ENCODE measurements at regions not wholly inside any gene's neighbourhood (a gene's known extent, or its start where the extent isn't known, plus 50 kb on each side); places are given as distances from the start of the nearest gene placed in this dataset.

DNA sequence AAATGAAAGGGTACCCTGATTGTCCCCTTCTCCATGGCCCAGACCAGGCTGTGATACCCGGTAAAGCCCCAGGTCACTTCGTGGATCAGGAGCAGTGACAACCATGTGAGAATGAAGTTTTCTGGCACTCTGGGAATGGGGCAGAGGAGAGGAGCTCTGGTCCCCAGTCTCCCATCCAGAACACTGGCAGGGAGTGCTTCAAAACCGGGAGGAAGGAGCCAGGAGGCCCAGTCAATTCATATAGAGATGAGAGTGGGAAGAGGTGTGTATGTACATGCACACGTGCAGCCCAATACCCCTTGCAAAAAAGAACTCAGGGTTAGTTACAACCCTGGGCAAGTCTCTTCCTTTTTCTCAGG is 101.4 kb upstream of the TLE3 start:
- TF ChIP-seq, protein P1, sequence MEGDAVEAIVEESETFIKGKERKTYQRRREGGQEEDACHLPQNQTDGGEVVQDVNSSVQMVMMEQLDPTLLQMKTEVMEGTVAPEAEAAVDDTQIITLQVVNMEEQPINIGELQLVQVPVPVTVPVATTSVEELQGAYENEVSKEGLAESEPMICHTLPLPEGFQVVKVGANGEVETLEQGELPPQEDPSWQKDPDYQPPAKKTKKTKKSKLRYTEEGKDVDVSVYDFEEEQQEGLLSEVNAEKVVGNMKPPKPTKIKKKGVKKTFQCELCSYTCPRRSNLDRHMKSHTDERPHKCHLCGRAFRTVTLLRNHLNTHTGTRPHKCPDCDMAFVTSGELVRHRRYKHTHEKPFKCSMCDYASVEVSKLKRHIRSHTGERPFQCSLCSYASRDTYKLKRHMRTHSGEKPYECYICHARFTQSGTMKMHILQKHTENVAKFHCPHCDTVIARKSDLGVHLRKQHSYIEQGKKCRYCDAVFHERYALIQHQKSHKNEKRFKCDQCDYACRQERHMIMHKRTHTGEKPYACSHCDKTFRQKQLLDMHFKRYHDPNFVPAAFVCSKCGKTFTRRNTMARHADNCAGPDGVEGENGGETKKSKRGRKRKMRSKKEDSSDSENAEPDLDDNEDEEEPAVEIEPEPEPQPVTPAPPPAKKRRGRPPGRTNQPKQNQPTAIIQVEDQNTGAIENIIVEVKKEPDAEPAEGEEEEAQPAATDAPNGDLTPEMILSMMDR (IDR thresholded peaks at IDR 0.05): no peak
- TF ChIP-seq POLR2A (IDR thresholded peaks at IDR 0.05): no peak
- no peak for TF ChIP-seq POLR2AphosphoS5 (IDR thresholded peaks at IDR 0.05)
